GM12864 (cell line): ENCODE measurements at regions not wholly inside any gene's neighbourhood (a gene's known extent, or its start where the extent isn't known, plus 50 kb on each side); places are given as distances from the start of the nearest gene placed in this dataset.

Experiments used
- DNase-seq: peaks from one replicate; pipeline ENCODE4 v3.0.0-alpha.2; 2011; ENCODE audit warnings: low read depth
- H3K4me3 ChIP-seq: 2 replicates; pipeline ENCODE4 v1.5.1; 2011; ENCODE audit warnings: mild to moderate bottlenecking, low read depth, low read length, control low read depth
- CTCF ChIP-seq: IDR thresholded peaks from 2 replicates; pipeline ENCODE4 v1.5.1; 2011; ENCODE audit warnings: low read depth, mild to moderate bottlenecking, moderate library complexity, low read length, control low read depth, inconsistent platforms; ENCODE audit errors: missing control alignments

GRCh38 chr11:70859180-70859579 is 393.2 kb downstream of the SHANK2 start:
- no peak for TF ChIP-seq CTCF
- DNase-seq = no peak
- no peak overlapping the region for H3K4me3 ChIP-seq

GRCh38 chr11:70860888-70861287 is 391.5 kb downstream of the SHANK2 start:
- H3K4me3 ChIP-seq = no peak overlapping the region
- DNase-seq = no peak
- no peak for TF ChIP-seq CTCF

GRCh38 chr11:70861559-70861958 is 390.8 kb downstream of the SHANK2 start:
- no peak for DNase-seq
- TF ChIP-seq CTCF = no peak
- no peak overlapping the region for H3K4me3 ChIP-seq

GRCh38 chr11:70862093-70862492 is 390.3 kb downstream of the SHANK2 start:
- no peak for DNase-seq
- no peak for TF ChIP-seq CTCF
- no peak overlapping the region for H3K4me3 ChIP-seq

GRCh38 chr11:70863186-70863585 is 389.2 kb downstream of the SHANK2 start:
- no peak for DNase-seq
- TF ChIP-seq CTCF = no peak

GRCh38 chr11:70863993-70864392 is 388.4 kb downstream of the SHANK2 start:
- DNase-seq = no peak
- no peak for TF ChIP-seq CTCF

More at GRCh38 chr11:70863186-70863585, 389.2 kb downstream of the SHANK2 start:
- H3K4me3 ChIP-seq = no peak overlapping the region

GRCh38 chr11:70865356-70865755 is 387.0 kb downstream of the SHANK2 start:
- no peak for DNase-seq
- no peak for TF ChIP-seq CTCF
- no peak overlapping the region for H3K4me3 ChIP-seq

More at GRCh38 chr11:70863993-70864392, 388.4 kb downstream of the SHANK2 start:
- no peak overlapping the region for H3K4me3 ChIP-seq
